ENCODE measurements at regions not wholly inside any gene's neighbourhood (a gene's known extent, or its start where the extent isn't known, plus 50 kb on each side); places are given as distances from the start of the nearest gene placed in this dataset.

- no peaks in the 10 kb centered on the region for H3K4me1 ChIP-seq (ENCODE audit: insufficient read depth, low read length)
- H3K36me3 ChIP-seq (ENCODE audit: insufficient read depth, low read length): no peaks in the 10 kb centered on the region
- H3K9me3 ChIP-seq (ENCODE audit: control insufficient read depth, insufficient read depth, low read length): no peaks in the 10 kb centered on the region
- H3K9ac ChIP-seq (ENCODE audit: low read depth, low read length): no peak overlapping the region
These were observed 566.8 kb downstream of the EPHA4 start for GRCh38 chr2:221005338-221005737.

GRCh38 chr2:221006084-221006483 is 566.0 kb downstream of the EPHA4 start:
- H3K4me1 ChIP-seq (ENCODE audit: insufficient read depth, low read length): no peaks in the 10 kb centered on the region

GRCh38 chr2:221016551-221016950 is 555.6 kb downstream of the EPHA4 start:
- no peaks in the 10 kb centered on the region for H3K4me1 ChIP-seq (ENCODE audit: insufficient read depth, low read length)
- H3K36me3 ChIP-seq (ENCODE audit: insufficient read depth, low read length): no peaks in the 10 kb centered on the region
- H3K9me3 ChIP-seq (ENCODE audit: control insufficient read depth, insufficient read depth, low read length): no peaks in the 10 kb centered on the region
- no peak overlapping the region for H3K9ac ChIP-seq (ENCODE audit: low read depth, low read length)

More at GRCh38 chr2:221006084-221006483, 566.0 kb downstream of the EPHA4 start:
- Histone ChIP-seq H3K36me3 (ENCODE audit: insufficient read depth, low read length) (no peaks in the 10 kb centered on the region), H3K9me3 (ENCODE audit: control insufficient read depth, insufficient read depth, low read length) (no peaks in the 10 kb centered on the region), H3K9ac (ENCODE audit: low read depth, low read length) (no peak overlapping the region)

GRCh38 chr2:221018262-221018661 is 553.8 kb downstream of the EPHA4 start:
- Histone ChIP-seq H3K4me1 (ENCODE audit: insufficient read depth, low read length) (no peaks in the 10 kb centered on the region), H3K36me3 (ENCODE audit: insufficient read depth, low read length) (no peaks in the 10 kb centered on the region), H3K9ac (ENCODE audit: low read depth, low read length) (no peak overlapping the region), H3K9me3 (ENCODE audit: control insufficient read depth, insufficient read depth, low read length) (no peaks in the 10 kb centered on the region)

- Histone ChIP-seq H3K4me1 (ENCODE audit: insufficient read depth, low read length) (no peaks in the 10 kb centered on the region), H3K9me3 (ENCODE audit: control insufficient read depth, insufficient read depth, low read length) (no peaks in the 10 kb centered on the region), H3K36me3 (ENCODE audit: insufficient read depth, low read length) (no peaks in the 10 kb centered on the region), H3K9ac (ENCODE audit: low read depth, low read length) (no peak overlapping the region)
These were observed 552.4 kb downstream of the EPHA4 start for GRCh38 chr2:221019668-221020067.

- H3K36me3 ChIP-seq (ENCODE audit: insufficient read depth, low read length): no peaks in the 10 kb centered on the region
- H3K9ac ChIP-seq (ENCODE audit: low read depth, low read length): no peak overlapping the region
- no peaks in the 10 kb centered on the region for H3K4me1 ChIP-seq (ENCODE audit: insufficient read depth, low read length)
- no peaks in the 10 kb centered on the region for H3K9me3 ChIP-seq (ENCODE audit: control insufficient read depth, insufficient read depth, low read length)
These were observed 549.5 kb downstream of the EPHA4 start for GRCh38 chr2:221022554-221022953.

- H3K9me3 ChIP-seq (ENCODE audit: control insufficient read depth, insufficient read depth, low read length): no peaks in the 10 kb centered on the region
- no peaks in the 10 kb centered on the region for H3K36me3 ChIP-seq (ENCODE audit: insufficient read depth, low read length)
- H3K9ac ChIP-seq (ENCODE audit: low read depth, low read length): no peak overlapping the region
- no peaks in the 10 kb centered on the region for H3K4me1 ChIP-seq (ENCODE audit: insufficient read depth, low read length)
These were observed 546.7 kb downstream of the EPHA4 start for GRCh38 chr2:221025398-221025797.

- H3K4me1 ChIP-seq (ENCODE audit: insufficient read depth, low read length): no peaks in the 10 kb centered on the region
These were observed 537.9 kb downstream of the EPHA4 start for GRCh38 chr2:221034026-221034701.

GRCh38 chr2:221034973-221035372 is 537.1 kb downstream of the EPHA4 start:
- Histone ChIP-seq H3K4me1 (ENCODE audit: insufficient read depth, low read length) (no peaks in the 10 kb centered on the region), H3K9me3 (ENCODE audit: control insufficient read depth, insufficient read depth, low read length) (no peaks in the 10 kb centered on the region), H3K36me3 (ENCODE audit: insufficient read depth, low read length) (no peaks in the 10 kb centered on the region), H3K9ac (ENCODE audit: low read depth, low read length) (no peak overlapping the region)

More at GRCh38 chr2:221034026-221034701, 537.9 kb downstream of the EPHA4 start:
- Histone ChIP-seq H3K36me3 (ENCODE audit: insufficient read depth, low read length) (no peaks in the 10 kb centered on the region), H3K9me3 (ENCODE audit: control insufficient read depth, insufficient read depth, low read length) (no peaks in the 10 kb centered on the region), H3K9ac (ENCODE audit: low read depth, low read length) (no peak overlapping the region)

- Histone ChIP-seq H3K36me3 (ENCODE audit: insufficient read depth, low read length) (no peaks in the 10 kb centered on the region), H3K9me3 (ENCODE audit: control insufficient read depth, insufficient read depth, low read length) (no peaks in the 10 kb centered on the region), H3K9ac (ENCODE audit: low read depth, low read length) (no peak overlapping the region), H3K4me1 (ENCODE audit: insufficient read depth, low read length) (no peaks in the 10 kb centered on the region)
These were observed 529.2 kb downstream of the EPHA4 start for GRCh38 chr2:221042926-221043325.

GRCh38 chr2:221044781-221045180 is 527.3 kb downstream of the EPHA4 start:
- Histone ChIP-seq H3K9ac (ENCODE audit: low read depth, low read length) (no peak overlapping the region), H3K9me3 (ENCODE audit: control insufficient read depth, insufficient read depth, low read length) (no peaks in the 10 kb centered on the region), H3K36me3 (ENCODE audit: insufficient read depth, low read length) (no peaks in the 10 kb centered on the region), H3K4me1 (ENCODE audit: insufficient read depth, low read length) (no peaks in the 10 kb centered on the region)

GRCh38 chr2:221050020-221050795 is 521.9 kb downstream of the EPHA4 start:
- H3K9me3 ChIP-seq (ENCODE audit: control insufficient read depth, insufficient read depth, low read length): no peaks in the 10 kb centered on the region
- H3K9ac ChIP-seq (ENCODE audit: low read depth, low read length): no peak overlapping the region
- no peaks in the 10 kb centered on the region for H3K4me1 ChIP-seq (ENCODE audit: insufficient read depth, low read length)
- no peaks in the 10 kb centered on the region for H3K36me3 ChIP-seq (ENCODE audit: insufficient read depth, low read length)

- Histone ChIP-seq H3K36me3 (ENCODE audit: insufficient read depth, low read length) (no peaks in the 10 kb centered on the region), H3K9me3 (ENCODE audit: control insufficient read depth, insufficient read depth, low read length) (no peaks in the 10 kb centered on the region), H3K4me1 (ENCODE audit: insufficient read depth, low read length) (no peaks in the 10 kb centered on the region), H3K9ac (ENCODE audit: low read depth, low read length) (no peak overlapping the region)
These were observed 520.9 kb downstream of the EPHA4 start for GRCh38 chr2:221051162-221051561.

GRCh38 chr2:221060376-221060775 is 511.7 kb downstream of the EPHA4 start:
- H3K36me3 ChIP-seq (ENCODE audit: insufficient read depth, low read length): no peaks in the 10 kb centered on the region
- no peaks in the 10 kb centered on the region; the same call in none of the 2 replicates for H3K9me3 ChIP-seq (ENCODE audit: control insufficient read depth, insufficient read depth, low read length)
- no peak overlapping the region for H3K9ac ChIP-seq (ENCODE audit: low read depth, low read length)
- H3K4me1 ChIP-seq (ENCODE audit: insufficient read depth, low read length): no peaks in the 10 kb centered on the region

- Histone ChIP-seq H3K9me3 (ENCODE audit: control insufficient read depth, insufficient read depth, low read length) (no peaks in the 10 kb centered on the region), H3K36me3 (ENCODE audit: insufficient read depth, low read length) (no peaks in the 10 kb centered on the region), H3K4me1 (ENCODE audit: insufficient read depth, low read length) (no peaks in the 10 kb centered on the region), H3K9ac (ENCODE audit: low read depth, low read length) (no peak overlapping the region)
These were observed 508.5 kb downstream of the EPHA4 start for GRCh38 chr2:221063568-221063967.

Data from ES-I3 (cell line).